GM12875 (cell line): ENCODE measurements at regions not wholly inside any gene's neighbourhood (a gene's known extent, or its start where the extent isn't known, plus 50 kb on each side); places are given as distances from the start of the nearest gene placed in this dataset.
"Not testable (repeated sequence)": the region's sequence is repeated elsewhere in the genome, so short reads cannot be mapped to it uniquely, and the experiment has no call there.

Experiments used
- H3K4me3 ChIP-seq: one replicate; pipeline ENCODE4 v1.5.1; 2011; ENCODE audit warnings: low read depth, low read length, control low read depth
- TF ChIP-seq, protein P1 (sequence below): IDR thresholded peaks from 2 replicates; pipeline ENCODE4 v1.5.1; 2011; ENCODE audit warnings: low read depth, mild to moderate bottlenecking, control low read depth, inconsistent platforms, low read length, moderate library complexity, borderline replicate concordance; ENCODE audit not compliant: insufficient read depth

DNA sequence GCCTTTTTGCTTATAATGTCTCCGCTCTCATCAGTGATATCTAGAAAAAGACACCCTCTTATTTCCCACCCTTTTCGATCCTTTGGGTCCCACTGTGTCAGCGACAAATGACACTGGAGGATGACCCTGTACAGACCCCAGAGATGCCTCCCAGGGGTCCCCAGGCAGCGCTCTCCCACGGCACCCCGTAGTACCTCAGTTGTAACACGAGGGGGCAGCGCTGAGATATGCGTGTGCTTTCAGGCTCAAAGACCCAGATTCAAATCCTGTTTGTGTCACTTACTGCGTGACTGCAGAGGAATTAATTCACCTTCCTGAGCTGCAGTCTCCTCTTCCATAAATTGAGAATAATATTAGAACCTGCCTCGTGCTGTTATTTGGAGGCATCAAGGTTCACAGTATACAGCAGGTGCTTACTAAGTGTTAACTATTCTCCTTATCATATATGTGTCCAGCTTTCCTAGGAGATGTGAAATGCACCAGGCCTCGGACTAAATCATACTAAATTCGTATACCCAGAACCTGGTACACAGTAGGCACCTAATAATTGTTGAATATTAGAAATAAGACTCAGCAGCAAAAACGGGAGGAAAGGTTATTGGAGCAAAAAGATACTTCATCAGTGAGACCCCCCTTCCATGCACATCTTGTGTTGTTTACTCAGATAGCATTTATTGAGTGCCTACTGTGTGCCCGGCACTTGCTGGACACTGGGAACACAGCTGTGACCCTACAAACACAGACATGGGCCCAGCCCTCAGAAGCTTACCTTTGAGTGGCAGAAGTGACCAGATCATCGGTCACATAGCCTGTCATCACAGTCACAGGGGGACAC lies 99.9 kb downstream of the PHETA1 start:
- H3K4me3 ChIP-seq: no peak overlapping the region
- TF ChIP-seq, protein P1, sequence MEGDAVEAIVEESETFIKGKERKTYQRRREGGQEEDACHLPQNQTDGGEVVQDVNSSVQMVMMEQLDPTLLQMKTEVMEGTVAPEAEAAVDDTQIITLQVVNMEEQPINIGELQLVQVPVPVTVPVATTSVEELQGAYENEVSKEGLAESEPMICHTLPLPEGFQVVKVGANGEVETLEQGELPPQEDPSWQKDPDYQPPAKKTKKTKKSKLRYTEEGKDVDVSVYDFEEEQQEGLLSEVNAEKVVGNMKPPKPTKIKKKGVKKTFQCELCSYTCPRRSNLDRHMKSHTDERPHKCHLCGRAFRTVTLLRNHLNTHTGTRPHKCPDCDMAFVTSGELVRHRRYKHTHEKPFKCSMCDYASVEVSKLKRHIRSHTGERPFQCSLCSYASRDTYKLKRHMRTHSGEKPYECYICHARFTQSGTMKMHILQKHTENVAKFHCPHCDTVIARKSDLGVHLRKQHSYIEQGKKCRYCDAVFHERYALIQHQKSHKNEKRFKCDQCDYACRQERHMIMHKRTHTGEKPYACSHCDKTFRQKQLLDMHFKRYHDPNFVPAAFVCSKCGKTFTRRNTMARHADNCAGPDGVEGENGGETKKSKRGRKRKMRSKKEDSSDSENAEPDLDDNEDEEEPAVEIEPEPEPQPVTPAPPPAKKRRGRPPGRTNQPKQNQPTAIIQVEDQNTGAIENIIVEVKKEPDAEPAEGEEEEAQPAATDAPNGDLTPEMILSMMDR: peak; percentile 58

DNA sequence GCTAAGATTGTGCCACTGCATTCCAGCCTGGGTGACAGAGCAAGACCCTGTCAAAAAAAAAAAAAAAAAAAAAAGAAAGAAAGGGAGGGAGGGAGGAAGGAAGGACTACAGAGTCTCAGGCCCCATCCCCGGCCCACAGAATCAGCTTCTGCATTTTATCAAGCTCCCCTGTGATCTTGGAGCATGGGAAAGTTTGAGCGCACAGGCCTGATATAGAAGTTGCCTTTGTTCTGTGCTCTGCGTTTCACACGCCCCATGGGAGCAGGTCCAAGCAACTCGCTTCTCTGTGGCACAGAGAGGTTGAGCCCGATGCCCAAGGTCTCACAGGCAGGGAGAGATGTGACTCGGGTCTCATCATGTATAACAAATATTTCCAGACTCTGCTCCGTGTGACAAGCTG lies 101.8 kb downstream of the PHETA1 start:
- TF ChIP-seq, protein P1: no peak
- H3K4me3 ChIP-seq: no peak overlapping the region

DNA sequence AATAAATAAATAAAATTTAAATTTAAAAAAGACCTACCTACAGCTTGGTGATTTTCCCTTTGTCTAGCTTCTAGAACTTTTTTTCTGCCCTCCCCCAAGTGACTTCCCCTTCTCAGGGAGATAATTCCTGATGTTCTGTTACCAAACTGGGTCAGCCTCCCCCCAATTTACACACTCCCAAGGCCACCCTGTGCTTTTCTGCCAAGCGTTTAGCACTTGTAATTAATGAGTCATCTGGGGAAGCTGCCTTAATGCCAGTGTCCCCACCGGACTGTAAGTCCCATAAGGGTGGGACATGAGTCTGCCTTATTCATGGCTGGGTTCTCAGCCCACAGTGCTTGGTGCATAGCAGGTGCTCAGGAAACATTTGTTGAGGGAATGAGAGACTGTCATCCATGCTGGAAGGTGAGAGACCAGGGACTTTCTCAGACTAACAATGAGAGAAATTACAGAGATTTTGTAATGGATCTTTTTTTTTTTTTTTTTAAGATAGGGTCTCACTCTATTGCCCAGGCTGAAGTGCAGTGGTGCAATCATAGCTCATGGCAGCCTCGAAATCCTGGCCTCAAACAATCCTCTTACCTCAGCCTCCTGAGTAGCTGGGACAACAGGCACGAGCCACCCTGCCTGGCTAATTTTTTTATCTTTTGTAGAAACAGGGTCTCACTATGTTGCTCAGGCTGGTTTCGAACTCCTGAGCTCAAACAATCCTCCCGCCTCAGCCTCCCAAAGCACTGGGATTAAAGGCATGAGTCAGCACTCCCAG lies 106.8 kb downstream of the PHETA1 start:
- TF ChIP-seq, protein P1: no peak
- H3K4me3 ChIP-seq: no peak overlapping the region

DNA sequence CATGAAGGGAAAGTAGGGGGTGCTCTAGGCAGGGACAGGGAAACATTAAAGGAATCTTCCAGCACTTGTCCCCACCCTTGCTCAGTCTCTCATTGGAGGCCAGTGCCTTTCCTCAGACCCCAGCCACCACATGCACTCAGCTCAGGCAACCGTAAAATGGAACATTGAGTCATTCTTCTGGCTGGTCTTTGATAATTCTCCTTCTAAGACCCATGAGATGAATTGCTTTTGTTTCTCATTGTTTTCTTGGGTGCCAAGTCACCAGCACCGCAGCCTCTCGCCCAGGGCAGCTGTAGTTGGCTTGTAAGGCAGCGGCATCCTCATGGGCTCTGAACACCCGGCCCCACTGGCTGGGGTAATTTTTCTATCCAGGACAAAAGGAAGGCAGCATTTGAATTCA lies 108.2 kb downstream of the PHETA1 start:
- TF ChIP-seq, protein P1: no peak
- H3K4me3 ChIP-seq: no peak overlapping the region

DNA sequence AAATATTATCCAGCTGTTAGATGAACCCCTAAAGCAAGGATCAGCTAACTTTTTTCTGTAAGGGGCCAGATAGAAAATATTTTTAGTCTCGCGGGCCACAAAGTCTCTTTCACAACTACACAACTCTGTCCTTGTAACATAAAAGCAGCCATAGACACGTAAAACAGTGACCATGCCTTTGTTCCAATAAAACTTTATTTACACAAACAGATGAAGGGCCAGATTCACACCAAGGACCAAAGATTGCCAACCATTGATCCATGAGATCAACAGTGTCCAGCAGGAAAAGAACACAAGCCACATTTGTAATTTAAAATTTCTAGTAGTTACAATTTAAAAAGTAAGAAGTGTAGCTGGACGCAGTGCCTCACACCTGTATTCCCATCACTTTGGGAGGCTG lies 109.7 kb downstream of the PHETA1 start:
- H3K4me3 ChIP-seq: no peak overlapping the region
- TF ChIP-seq, protein P1: no peak

DNA sequence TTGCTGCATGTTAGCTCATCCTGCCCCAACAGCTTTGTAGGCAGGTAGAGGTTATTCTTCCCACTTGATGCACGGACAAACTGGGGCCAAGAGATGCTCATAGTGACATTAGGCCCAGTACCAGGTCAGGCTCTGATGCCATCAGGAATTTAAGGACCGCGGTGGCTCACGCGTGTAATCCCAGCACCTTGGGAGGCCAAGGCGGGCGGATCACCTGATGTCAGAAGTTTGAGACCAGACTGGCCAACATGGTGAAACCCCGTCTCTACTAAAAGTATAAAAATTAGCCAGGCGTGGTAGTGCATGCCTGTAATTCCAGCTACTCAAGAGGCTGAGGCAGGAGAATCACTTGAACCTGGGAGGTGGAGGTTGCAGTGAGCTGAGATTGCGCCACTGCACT lies 110.8 kb downstream of the PHETA1 start:
- H3K4me3 ChIP-seq: not testable (repeated sequence)

DNA sequence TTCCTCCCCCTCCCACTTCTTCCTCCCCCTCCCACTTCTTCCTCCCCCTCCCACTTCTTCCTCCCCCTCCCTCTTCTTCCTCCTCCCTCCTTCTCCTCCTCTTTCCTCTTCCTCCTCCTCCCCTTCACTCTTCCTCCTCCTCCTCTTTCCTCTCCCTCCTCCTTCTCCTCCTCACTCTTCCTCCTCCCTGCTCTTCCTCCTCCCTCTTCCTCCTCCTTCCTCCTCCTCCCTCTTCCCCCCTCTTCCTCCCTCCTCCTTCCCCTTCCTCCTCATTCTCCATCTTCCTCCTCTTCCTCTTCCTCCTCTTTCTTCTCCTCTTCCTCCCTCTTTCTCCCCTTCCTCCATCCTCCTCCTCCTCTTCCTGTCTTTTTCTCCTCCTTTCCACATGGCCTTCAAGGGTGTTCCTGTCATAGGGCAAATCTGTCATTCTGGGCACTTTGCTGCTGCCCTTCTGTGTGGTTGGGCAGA lies 111.4 kb downstream of the PHETA1 start:
- no peak overlapping the region for H3K4me3 ChIP-seq
- TF ChIP-seq, protein P1: no peak
